ENCODE measurements at regions not wholly inside any gene's neighbourhood (a gene's known extent, or its start where the extent isn't known, plus 50 kb on each side); places are given as distances from the start of the nearest gene placed in this dataset.

DNA sequence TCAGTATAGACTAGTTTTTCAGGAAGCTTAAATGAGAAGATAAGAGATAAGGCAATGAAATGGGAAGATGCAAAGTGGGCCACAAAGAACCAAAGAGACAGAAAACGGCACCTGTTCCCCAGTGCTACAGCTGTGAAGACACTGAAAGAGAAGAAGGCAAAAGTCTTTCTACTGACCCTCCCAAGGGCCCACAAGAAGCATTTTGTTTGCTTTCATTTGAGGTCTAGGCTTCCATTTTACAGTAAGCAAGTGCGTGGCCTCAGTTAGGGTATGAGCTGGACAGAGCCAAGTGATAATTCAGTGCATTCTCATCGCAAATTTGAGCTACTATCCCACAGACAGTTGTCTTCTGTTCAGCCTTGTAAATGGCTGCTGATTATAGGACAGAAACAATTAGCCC lies 53.4 kb upstream of the STK17B start:
- CTCF ChIA-PET = interaction anchor here (1.6 kb wide), 1 partner anchor 147 kb away, joined by 3 read pairs; no protein-coding TSS in a partner anchor
- H3K27ac ChIP-seq = no peak overlapping the region

DNA sequence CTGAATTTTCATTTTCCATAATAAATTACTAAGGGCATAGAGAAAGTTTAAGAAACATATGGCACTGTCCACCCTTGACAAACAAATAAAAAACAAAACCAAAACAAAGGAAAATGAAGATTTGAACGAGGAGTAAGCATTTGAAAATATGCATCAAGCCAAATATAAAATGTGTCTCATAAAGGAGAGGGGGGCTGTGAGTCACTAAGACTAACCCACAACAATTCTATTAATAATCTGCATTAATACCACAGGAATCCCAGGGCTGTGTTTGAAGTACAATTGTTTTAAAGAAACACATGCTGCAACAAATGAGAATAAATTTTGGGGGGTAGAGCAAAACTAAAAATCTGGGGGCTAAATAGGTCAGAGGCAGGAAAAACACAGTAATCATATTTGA lies 53.8 kb upstream of the STK17B start:
- ChIA-PET CTCF (interaction anchor here (1.6 kb wide), 1 partner anchor 147 kb away, joined by 3 read pairs; no protein-coding TSS in a partner anchor), POLR2A (ENCODE audit: low non-redundant PET) (no interaction called here)
- DNase-seq (ENCODE audit: low spot score) = peak; percentile 53
- TF ChIP-seq, protein P1, sequence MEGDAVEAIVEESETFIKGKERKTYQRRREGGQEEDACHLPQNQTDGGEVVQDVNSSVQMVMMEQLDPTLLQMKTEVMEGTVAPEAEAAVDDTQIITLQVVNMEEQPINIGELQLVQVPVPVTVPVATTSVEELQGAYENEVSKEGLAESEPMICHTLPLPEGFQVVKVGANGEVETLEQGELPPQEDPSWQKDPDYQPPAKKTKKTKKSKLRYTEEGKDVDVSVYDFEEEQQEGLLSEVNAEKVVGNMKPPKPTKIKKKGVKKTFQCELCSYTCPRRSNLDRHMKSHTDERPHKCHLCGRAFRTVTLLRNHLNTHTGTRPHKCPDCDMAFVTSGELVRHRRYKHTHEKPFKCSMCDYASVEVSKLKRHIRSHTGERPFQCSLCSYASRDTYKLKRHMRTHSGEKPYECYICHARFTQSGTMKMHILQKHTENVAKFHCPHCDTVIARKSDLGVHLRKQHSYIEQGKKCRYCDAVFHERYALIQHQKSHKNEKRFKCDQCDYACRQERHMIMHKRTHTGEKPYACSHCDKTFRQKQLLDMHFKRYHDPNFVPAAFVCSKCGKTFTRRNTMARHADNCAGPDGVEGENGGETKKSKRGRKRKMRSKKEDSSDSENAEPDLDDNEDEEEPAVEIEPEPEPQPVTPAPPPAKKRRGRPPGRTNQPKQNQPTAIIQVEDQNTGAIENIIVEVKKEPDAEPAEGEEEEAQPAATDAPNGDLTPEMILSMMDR (conservative IDR thresholded peaks at IDR 0.05; ENCODE audit: low read depth) = no peak
- no peak overlapping the region for H3K27ac ChIP-seq

More for the DNA sequence above, 53.4 kb upstream of the STK17B start:
- no peak for DNase-seq (ENCODE audit: low spot score)
- TF ChIP-seq, protein P1 (conservative IDR thresholded peaks at IDR 0.05; ENCODE audit: low read depth) = no peak
- POLR2A ChIA-PET (ENCODE audit: low non-redundant PET) = no interaction called here

DNA sequence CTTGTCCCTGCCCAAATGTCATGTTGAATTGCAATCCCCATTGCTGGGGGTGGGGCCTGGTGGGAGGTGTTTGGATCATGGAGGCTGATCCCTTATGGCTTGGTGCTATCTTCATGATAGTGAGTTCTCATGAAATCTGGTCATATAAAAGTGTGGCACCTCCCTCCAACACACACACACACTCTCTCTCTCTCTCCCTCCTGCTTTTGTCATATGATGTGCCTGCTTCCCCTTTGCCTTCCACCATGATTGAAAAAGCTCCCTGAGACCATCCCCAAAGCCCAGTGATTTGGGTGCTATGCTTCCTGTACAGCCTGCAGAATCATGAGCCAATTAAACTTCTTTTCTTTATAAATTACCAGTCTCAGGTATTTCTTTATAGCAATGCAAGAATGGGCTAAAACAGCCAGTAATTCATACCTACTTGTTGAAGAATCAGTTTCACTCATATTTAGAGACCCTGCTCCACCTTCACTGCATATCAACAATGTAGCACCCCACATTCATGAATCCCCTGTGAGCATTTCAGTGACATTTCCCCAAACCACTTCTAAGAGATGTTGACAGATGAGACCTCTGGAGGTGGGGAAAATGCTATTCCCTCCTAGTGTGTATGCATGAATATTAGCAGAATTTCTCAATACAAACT lies 54.8 kb upstream of the STK17B start:
- DNase-seq (ENCODE audit: low spot score) = no peak
- ChIA-PET POLR2A (ENCODE audit: low non-redundant PET) (no interaction called here), CTCF (no interaction called here)
- TF ChIP-seq, protein P1 (conservative IDR thresholded peaks at IDR 0.05; ENCODE audit: low read depth) = no peak
- H3K27ac ChIP-seq = no peak overlapping the region

DNA sequence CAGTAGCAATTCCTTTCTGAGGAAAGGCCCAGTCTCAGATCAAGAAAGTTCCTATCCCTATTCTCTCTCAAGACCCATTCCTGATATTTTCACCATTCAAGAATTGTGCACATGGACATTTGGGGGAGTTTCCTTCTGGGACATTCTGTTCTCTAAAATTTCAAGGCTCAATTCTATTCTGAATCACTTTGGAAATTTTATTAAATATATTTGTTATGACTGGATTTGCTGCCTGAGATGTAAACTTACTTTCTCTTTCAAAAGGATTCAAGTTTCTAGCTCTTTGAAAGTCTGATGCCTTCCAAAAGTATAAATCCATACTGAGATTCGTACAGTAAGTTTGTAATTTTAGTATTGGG lies 55.3 kb upstream of the STK17B start:
- H3K27ac ChIP-seq = no peak overlapping the region
- ChIA-PET POLR2A (ENCODE audit: low non-redundant PET) (no interaction called here), CTCF (no interaction called here)
- no peak for DNase-seq (ENCODE audit: low spot score)
- TF ChIP-seq, protein P1 (conservative IDR thresholded peaks at IDR 0.05; ENCODE audit: low read depth) = no peak

DNA sequence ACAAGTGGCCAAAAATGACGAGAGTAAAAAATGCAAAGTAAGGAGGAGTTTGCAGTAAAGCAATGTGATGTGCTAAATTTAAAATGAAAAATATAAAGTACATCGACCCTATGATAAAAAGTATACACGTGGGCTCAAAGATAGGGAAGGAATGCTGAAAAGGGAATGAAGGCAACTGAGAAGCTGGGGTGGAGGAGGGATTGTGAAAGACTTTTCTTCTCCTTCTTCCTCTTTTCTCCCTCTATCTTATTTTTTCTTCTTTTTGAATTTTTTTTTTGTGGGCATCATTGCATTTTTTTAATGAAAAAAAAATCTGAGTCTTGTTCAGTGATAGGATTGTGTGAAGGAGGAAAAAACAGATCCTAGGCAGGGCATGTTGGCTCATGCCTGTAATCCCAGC lies 57.6 kb upstream of the STK17B start:
- no peak overlapping the region for H3K27ac ChIP-seq
- POLR2A ChIA-PET (ENCODE audit: low non-redundant PET) = no interaction called here
- CTCF ChIA-PET = no interaction called here
- no peak for DNase-seq (ENCODE audit: low spot score)
- TF ChIP-seq, protein P1 (conservative IDR thresholded peaks at IDR 0.05; ENCODE audit: low read depth) = no peak

DNA sequence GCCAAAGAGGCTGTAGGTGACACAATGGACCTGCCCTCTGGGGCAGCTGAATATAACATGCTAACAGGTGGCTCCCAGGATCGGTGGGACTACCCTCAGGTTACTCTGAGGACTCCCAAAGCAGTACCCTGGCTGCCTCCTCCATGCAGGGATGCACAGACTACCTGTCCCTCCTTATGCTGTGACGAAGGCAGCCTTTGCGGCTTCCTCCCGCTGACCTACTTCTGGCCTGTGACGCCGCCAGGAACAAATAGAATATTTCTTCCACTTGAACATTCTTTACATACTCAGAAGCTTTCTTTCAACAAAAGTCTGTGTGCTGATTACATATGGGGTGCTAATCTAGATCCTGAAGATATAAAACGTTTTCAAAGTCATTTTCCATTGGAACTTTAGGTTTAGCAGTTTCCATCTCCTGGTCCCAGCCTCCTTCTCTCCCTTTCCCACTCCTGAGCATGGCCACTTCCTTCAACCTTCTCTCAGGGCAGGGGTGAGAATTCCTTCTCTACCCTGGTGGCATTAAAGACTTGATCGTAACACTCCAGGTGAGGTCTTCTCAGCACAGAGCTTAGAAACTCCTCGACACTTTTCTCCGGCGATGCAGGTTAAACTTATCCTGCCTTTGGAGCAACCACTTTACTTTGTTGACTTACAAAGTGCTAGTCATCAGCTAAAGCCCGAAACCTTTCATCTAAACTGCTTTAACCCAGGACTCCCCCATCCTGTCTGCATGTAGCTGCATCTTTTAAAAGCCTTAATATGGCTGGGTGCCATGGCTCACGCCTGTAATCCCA lies 58.9 kb upstream of the STK17B start:
- CTCF ChIA-PET = interaction anchor here (0.6 kb wide), 1 partner anchor 28 kb away, joined by 4 read pairs; no protein-coding TSS in a partner anchor
- DNase-seq (ENCODE audit: low spot score) = no peak
- TF ChIP-seq, protein P1 (conservative IDR thresholded peaks at IDR 0.05; ENCODE audit: low read depth) = no peak
- POLR2A ChIA-PET (ENCODE audit: low non-redundant PET) = no interaction called here
- H3K27ac ChIP-seq = no peak overlapping the region

Measured in RWPE1 (cell line).